ENCODE measurements at regions not wholly inside any gene's neighbourhood (a gene's known extent, or its start where the extent isn't known, plus 50 kb on each side); places are given as distances from the start of the nearest gene placed in this dataset.
"Not testable (repeated sequence)": the region's sequence is repeated elsewhere in the genome, so short reads cannot be mapped to it uniquely, and the experiment has no call there.

- H3K27me3 ChIP-seq = no peaks in the 10 kb centered on the region
- DNase-seq (ENCODE audit: low read depth in 1 of 2, low spot score in 1 of 2) = no peak
- no peaks in the 10 kb centered on the region for H3K36me3 ChIP-seq
- TF ChIP-seq CTCF (IDR thresholded peaks at IDR 0.05; ENCODE audit: low read depth, low read length) = no peak
- H3K9me3 ChIP-seq (ENCODE audit: low read depth) = no peaks in the 10 kb centered on the region
- H3K27ac ChIP-seq = no peak overlapping the region
- H3K4me3 ChIP-seq = no peak overlapping the region
- no peaks in the 10 kb centered on the region for H3K4me1 ChIP-seq (ENCODE audit: low read depth)
These were observed 431.8 kb downstream of the ZWINT start for GRCh38 chr10:55929291-55929690.

- not testable (repeated sequence) for DNase-seq (ENCODE audit: low read depth in 1 of 2, low spot score in 1 of 2); H3K27me3 ChIP-seq; H3K9me3 ChIP-seq (ENCODE audit: low read depth); H3K36me3 ChIP-seq; H3K4me1 ChIP-seq (ENCODE audit: low read depth)
- H3K27ac ChIP-seq = peak overlapping the region; percentile 3
- peak overlapping the region; percentile 27 for H3K4me3 ChIP-seq
These were observed 461.4 kb downstream of the ZWINT start for GRCh38 chr10:55899472-55900147.

GRCh38 chr10:55897490-55897921 is 463.6 kb downstream of the ZWINT start:
- no peaks in the 10 kb centered on the region for H3K27me3 ChIP-seq
- H3K27ac ChIP-seq = no peak overlapping the region
- H3K9me3 ChIP-seq (ENCODE audit: low read depth) = no peaks in the 10 kb centered on the region
- peaks cover 6% of the 10 kb centered on the region for H3K4me1 ChIP-seq (ENCODE audit: low read depth)
- no peaks in the 10 kb centered on the region for H3K36me3 ChIP-seq
- no peak for TF ChIP-seq CTCF (IDR thresholded peaks at IDR 0.05; ENCODE audit: low read depth, low read length)
- H3K4me3 ChIP-seq = no peak overlapping the region
- DNase-seq (ENCODE audit: low read depth in 1 of 2, low spot score in 1 of 2) = no peak

GRCh38 chr10:55892276-55892675 is 468.8 kb downstream of the ZWINT start:
- no peaks in the 10 kb centered on the region for H3K27me3 ChIP-seq
- no peak for TF ChIP-seq CTCF (IDR thresholded peaks at IDR 0.05; ENCODE audit: low read depth, low read length)
- no peaks in the 10 kb centered on the region for H3K4me1 ChIP-seq (ENCODE audit: low read depth)

GRCh38 chr10:55881588-55881987 is 479.5 kb downstream of the ZWINT start:
- TF ChIP-seq CTCF (IDR thresholded peaks at IDR 0.05; ENCODE audit: low read depth, low read length) = no peak
- H3K27me3 ChIP-seq = no peaks in the 10 kb centered on the region
- H3K36me3 ChIP-seq = no peaks in the 10 kb centered on the region
- no peak overlapping the region for H3K4me3 ChIP-seq
- DNase-seq (ENCODE audit: low read depth in 1 of 2, low spot score in 1 of 2) = no peak
- H3K4me1 ChIP-seq (ENCODE audit: low read depth) = no peaks in the 10 kb centered on the region
- no peaks in the 10 kb centered on the region for H3K9me3 ChIP-seq (ENCODE audit: low read depth)
- H3K27ac ChIP-seq = no peak overlapping the region

More at GRCh38 chr10:55892276-55892675, 468.8 kb downstream of the ZWINT start:
- no peak overlapping the region for H3K4me3 ChIP-seq
- H3K9me3 ChIP-seq (ENCODE audit: low read depth) = no peaks in the 10 kb centered on the region
- no peak overlapping the region for H3K27ac ChIP-seq
- no peak for DNase-seq (ENCODE audit: low read depth in 1 of 2, low spot score in 1 of 2)
- no peaks in the 10 kb centered on the region for H3K36me3 ChIP-seq

GRCh38 chr10:55873485-55873884 is 487.6 kb downstream of the ZWINT start:
- no peak for DNase-seq (ENCODE audit: low read depth in 1 of 2, low spot score in 1 of 2)
- no peak overlapping the region for H3K27ac ChIP-seq
- H3K36me3 ChIP-seq = no peaks in the 10 kb centered on the region
- H3K4me3 ChIP-seq = no peak overlapping the region
- H3K27me3 ChIP-seq = no peaks in the 10 kb centered on the region
- H3K4me1 ChIP-seq (ENCODE audit: low read depth) = peaks cover 7% of the 10 kb centered on the region
- no peaks in the 10 kb centered on the region for H3K9me3 ChIP-seq (ENCODE audit: low read depth)
- no peak for TF ChIP-seq CTCF (IDR thresholded peaks at IDR 0.05; ENCODE audit: low read depth, low read length)
